ENCODE measurements at regions not wholly inside any gene's neighbourhood (a gene's known extent, or its start where the extent isn't known, plus 50 kb on each side); places are given as distances from the start of the nearest gene placed in this dataset.

DNA sequence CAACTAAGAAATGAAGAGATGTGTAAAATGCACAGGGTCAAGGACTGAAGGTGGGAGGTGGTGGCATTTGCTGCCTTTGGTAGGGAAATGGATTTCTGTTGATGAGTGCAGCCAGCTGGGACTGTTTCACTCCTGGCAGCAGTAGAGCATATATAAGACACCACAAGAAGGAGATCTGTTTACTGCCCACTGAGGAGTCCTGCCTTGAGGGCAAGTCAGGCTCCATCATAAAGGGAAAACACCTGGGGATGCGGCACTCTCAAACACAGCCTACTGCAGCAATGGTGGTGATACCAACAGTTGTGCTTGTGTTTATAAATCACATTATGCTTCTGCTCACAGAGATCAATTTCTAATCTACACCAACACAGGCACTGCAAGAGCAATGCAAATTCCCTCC is 222.1 kb downstream of the TACR3 start:
- TF ChIP-seq, protein P1, sequence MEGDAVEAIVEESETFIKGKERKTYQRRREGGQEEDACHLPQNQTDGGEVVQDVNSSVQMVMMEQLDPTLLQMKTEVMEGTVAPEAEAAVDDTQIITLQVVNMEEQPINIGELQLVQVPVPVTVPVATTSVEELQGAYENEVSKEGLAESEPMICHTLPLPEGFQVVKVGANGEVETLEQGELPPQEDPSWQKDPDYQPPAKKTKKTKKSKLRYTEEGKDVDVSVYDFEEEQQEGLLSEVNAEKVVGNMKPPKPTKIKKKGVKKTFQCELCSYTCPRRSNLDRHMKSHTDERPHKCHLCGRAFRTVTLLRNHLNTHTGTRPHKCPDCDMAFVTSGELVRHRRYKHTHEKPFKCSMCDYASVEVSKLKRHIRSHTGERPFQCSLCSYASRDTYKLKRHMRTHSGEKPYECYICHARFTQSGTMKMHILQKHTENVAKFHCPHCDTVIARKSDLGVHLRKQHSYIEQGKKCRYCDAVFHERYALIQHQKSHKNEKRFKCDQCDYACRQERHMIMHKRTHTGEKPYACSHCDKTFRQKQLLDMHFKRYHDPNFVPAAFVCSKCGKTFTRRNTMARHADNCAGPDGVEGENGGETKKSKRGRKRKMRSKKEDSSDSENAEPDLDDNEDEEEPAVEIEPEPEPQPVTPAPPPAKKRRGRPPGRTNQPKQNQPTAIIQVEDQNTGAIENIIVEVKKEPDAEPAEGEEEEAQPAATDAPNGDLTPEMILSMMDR (conservative IDR thresholded peaks at IDR 0.05) = no peak
- TF ChIP-seq EZH2 (IDR thresholded peaks at IDR 0.05; ENCODE audit: low read depth) = no peak

Data from PC-9 (cell line).